LNCaP clone FGC (cell line): ENCODE measurements at regions not wholly inside any gene's neighbourhood (a gene's known extent, or its start where the extent isn't known, plus 50 kb on each side); places are given as distances from the start of the nearest gene placed in this dataset.

ENCODE experiments used
- DNase-seq: peaks from one replicate; pipeline ENCODE4 v3.0.0-alpha.2; 2011; ENCODE audit warnings: low read depth
- H3K4me3 ChIP-seq: 2 replicates; pipeline ENCODE4 v1.5.1; 2011; ENCODE audit warnings: mild to moderate bottlenecking, low read depth, low read length, control low read depth
- TF ChIP-seq, protein P1 (sequence below): IDR thresholded peaks from 2 replicates; pipeline ENCODE4 v1.5.1; 2012; ENCODE audit warnings: mild to moderate bottlenecking; ENCODE audit not compliant: control insufficient read depth, insufficient read depth; ENCODE audit errors: extremely low read depth

- TF ChIP-seq, protein P1, sequence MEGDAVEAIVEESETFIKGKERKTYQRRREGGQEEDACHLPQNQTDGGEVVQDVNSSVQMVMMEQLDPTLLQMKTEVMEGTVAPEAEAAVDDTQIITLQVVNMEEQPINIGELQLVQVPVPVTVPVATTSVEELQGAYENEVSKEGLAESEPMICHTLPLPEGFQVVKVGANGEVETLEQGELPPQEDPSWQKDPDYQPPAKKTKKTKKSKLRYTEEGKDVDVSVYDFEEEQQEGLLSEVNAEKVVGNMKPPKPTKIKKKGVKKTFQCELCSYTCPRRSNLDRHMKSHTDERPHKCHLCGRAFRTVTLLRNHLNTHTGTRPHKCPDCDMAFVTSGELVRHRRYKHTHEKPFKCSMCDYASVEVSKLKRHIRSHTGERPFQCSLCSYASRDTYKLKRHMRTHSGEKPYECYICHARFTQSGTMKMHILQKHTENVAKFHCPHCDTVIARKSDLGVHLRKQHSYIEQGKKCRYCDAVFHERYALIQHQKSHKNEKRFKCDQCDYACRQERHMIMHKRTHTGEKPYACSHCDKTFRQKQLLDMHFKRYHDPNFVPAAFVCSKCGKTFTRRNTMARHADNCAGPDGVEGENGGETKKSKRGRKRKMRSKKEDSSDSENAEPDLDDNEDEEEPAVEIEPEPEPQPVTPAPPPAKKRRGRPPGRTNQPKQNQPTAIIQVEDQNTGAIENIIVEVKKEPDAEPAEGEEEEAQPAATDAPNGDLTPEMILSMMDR: no peak
- H3K4me3 ChIP-seq: no peak overlapping the region
- no peak for DNase-seq
Measured at GRCh38 chr6:135789375-135790050, 62.0 kb upstream of the PDE7B start.

DNA sequence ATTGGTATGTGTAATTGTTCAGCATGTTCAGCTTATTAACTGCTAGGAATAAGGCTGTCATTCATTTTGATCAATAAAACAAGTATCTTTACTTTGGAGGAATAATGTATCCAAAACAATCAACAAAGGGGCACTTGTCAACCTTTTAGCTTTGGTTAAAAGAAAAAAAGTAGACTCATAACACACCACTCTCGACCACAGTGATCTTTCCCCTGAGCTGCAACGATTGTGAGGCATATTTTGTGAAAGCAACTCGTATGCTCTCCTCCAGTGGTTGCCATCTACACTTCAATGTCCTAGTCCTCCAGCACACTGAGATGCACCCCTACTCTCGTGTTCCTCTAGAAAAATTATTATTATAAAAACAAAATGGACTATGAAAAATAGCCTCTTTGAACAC lies 60.1 kb upstream of the PDE7B start:
- TF ChIP-seq, protein P1: no peak
- no peak overlapping the region for H3K4me3 ChIP-seq
- DNase-seq: no peak

GRCh38 chr6:135796643-135797305 lies 54.7 kb upstream of the PDE7B start:
- TF ChIP-seq, protein P1: no peak
- peak; percentile 74 for DNase-seq
- no peak overlapping the region for H3K4me3 ChIP-seq

GRCh38 chr6:135797361-135797760 lies 54.1 kb upstream of the PDE7B start:
- no peak overlapping the region for H3K4me3 ChIP-seq
- TF ChIP-seq, protein P1: no peak
- no peak for DNase-seq

- no peak for DNase-seq
- no peak overlapping the region for H3K4me3 ChIP-seq
- TF ChIP-seq, protein P1: no peak
Measured at GRCh38 chr6:135798751-135799515, 52.6 kb upstream of the PDE7B start.
